ENCODE measurements at regions not wholly inside any gene's neighbourhood (a gene's known extent, or its start where the extent isn't known, plus 50 kb on each side); places are given as distances from the start of the nearest gene placed in this dataset.

DNA sequence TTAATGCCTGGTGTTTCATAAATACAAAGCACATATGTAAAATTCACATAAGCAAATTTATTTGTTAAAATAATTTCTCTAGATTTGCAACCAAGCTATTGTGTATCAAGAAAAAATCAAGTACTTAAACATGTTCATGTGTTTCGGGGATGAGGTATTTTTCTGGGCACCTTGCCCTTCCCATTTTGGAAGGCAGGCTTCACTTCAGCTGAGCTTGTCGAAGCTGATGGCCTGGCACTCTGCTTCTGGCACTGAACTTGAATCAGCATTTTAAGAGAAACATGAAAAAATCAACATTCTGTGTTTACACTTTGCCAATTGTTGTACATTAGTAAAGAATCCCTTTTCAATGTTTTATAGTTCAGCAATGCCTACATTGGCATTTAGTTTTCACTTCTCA is 179.1 kb upstream of the STEAP4 start:
- TF ChIP-seq, protein P1, sequence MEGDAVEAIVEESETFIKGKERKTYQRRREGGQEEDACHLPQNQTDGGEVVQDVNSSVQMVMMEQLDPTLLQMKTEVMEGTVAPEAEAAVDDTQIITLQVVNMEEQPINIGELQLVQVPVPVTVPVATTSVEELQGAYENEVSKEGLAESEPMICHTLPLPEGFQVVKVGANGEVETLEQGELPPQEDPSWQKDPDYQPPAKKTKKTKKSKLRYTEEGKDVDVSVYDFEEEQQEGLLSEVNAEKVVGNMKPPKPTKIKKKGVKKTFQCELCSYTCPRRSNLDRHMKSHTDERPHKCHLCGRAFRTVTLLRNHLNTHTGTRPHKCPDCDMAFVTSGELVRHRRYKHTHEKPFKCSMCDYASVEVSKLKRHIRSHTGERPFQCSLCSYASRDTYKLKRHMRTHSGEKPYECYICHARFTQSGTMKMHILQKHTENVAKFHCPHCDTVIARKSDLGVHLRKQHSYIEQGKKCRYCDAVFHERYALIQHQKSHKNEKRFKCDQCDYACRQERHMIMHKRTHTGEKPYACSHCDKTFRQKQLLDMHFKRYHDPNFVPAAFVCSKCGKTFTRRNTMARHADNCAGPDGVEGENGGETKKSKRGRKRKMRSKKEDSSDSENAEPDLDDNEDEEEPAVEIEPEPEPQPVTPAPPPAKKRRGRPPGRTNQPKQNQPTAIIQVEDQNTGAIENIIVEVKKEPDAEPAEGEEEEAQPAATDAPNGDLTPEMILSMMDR (IDR thresholded peaks at IDR 0.05; ENCODE audit: insufficient read depth, low read length, poor library complexity, severe bottlenecking), result no peak
- no peak for DNase-seq (ENCODE audit: extremely low read depth, insufficient read length)
- Histone ChIP-seq H3K36me3 (ENCODE audit: control insufficient read depth, insufficient read depth, low read length) (no peaks in the 10 kb centered on the region), H3K27me3 (replicated peaks; ENCODE audit: control insufficient read depth, insufficient read depth, low read length) (no peaks in the 10 kb centered on the region), H3K4me3 (replicated peaks; ENCODE audit: low read depth, low read length) (no peak overlapping the region)

DNA sequence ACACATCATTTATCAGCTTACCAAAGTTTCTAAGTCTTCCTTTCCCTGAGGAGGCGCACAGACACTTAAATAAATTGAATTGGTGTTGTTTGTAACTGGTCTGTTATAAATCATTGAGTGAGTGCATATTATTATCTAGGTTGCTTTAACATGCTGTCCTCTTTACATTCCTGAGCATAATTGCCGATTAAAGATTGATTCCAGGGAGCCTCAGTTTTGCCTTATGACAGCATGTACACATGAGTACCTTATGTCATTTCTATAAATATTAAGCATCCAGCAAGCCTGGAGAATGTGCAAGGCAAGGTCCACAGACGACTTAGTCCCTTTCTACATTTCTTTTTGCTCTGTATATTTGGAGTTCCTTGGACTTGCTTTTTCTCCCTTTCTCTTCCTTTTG is 177.9 kb upstream of the STEAP4 start:
- no peak for DNase-seq (ENCODE audit: extremely low read depth, insufficient read length)
- no peak overlapping the region for H3K4me3 ChIP-seq (replicated peaks; ENCODE audit: low read depth, low read length)
- no peaks in the 10 kb centered on the region for H3K27me3 ChIP-seq (replicated peaks; ENCODE audit: control insufficient read depth, insufficient read depth, low read length)
- H3K36me3 ChIP-seq (ENCODE audit: control insufficient read depth, insufficient read depth, low read length), result no peaks in the 10 kb centered on the region
- TF ChIP-seq, protein P1 (IDR thresholded peaks at IDR 0.05; ENCODE audit: insufficient read depth, low read length, poor library complexity, severe bottlenecking), result no peak

DNA sequence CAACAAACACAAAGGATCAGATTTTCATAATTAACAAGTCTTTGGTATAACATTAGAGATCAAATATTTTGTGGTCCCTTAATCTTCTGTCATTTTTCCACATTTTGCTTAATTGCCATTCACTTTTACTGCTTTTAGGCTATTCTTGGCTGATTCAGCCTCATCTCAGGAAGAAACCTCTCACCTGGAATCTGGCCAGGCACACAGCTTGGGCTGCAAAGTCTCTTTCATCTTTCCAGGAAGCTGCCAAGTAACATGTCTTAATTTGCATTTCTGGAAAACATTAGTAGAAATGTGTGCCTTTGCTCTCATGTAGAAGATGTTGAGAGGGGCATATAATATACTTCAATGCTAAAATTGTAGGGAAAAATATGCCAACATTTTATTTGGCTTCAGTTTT is 174.2 kb upstream of the STEAP4 start:
- no peaks in the 10 kb centered on the region for H3K36me3 ChIP-seq (ENCODE audit: control insufficient read depth, insufficient read depth, low read length)
- no peak for DNase-seq (ENCODE audit: extremely low read depth, insufficient read length)
- no peaks in the 10 kb centered on the region for H3K27me3 ChIP-seq (replicated peaks; ENCODE audit: control insufficient read depth, insufficient read depth, low read length)
- H3K4me3 ChIP-seq (replicated peaks; ENCODE audit: low read depth, low read length), result no peak overlapping the region
- TF ChIP-seq, protein P1 (IDR thresholded peaks at IDR 0.05; ENCODE audit: insufficient read depth, low read length, poor library complexity, severe bottlenecking), result no peak

DNA sequence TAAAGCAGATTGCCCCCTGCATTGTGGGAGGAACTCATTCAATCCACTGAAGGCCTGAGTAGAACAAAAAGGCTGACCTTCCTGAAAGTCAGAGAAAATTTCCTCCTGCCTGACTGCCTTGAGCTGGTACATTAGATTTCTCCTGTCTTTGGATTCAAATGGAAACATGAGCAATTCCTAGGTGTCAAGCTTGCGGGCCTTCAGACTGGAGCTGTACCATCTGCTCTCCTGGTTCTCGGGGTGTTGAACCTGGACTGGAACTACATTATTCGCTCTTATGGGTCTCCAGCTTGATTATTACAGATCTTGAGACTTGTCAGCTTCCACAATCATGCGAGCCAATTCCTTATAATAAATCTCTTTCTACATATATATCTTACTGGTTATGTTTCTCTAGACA is 173.6 kb upstream of the STEAP4 start:
- DNase-seq (ENCODE audit: extremely low read depth, insufficient read length), result no peak
- Histone ChIP-seq H3K36me3 (ENCODE audit: control insufficient read depth, insufficient read depth, low read length) (no peaks in the 10 kb centered on the region), H3K4me3 (replicated peaks; ENCODE audit: low read depth, low read length) (no peak overlapping the region), H3K27me3 (replicated peaks; ENCODE audit: control insufficient read depth, insufficient read depth, low read length) (no peaks in the 10 kb centered on the region)
- TF ChIP-seq, protein P1 (IDR thresholded peaks at IDR 0.05; ENCODE audit: insufficient read depth, low read length, poor library complexity, severe bottlenecking), result no peak

DNA sequence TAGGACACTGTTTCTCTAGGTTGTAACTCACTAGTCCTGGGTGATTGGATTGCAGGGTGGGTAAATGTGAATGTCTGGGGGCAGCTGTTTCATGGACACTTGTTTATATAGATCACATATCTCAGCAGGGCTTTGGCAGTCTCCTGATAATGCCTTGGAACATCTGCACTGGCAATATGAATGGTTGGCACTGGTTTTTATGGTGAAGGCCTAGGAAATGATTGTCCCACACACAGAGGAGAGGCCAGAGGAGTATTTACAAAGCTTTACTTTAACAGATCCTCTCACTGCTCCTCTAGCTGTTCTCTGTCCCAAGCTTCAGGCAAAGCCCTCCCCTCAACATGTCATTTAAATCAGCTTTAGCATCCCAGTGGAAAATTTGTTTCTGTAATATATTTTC is 171.3 kb upstream of the STEAP4 start:
- no peak for DNase-seq (ENCODE audit: extremely low read depth, insufficient read length)
- H3K4me3 ChIP-seq (replicated peaks; ENCODE audit: low read depth, low read length), result no peak overlapping the region
- no peaks in the 10 kb centered on the region for H3K27me3 ChIP-seq (replicated peaks; ENCODE audit: control insufficient read depth, insufficient read depth, low read length)
- H3K36me3 ChIP-seq (ENCODE audit: control insufficient read depth, insufficient read depth, low read length), result no peaks in the 10 kb centered on the region
- TF ChIP-seq, protein P1 (IDR thresholded peaks at IDR 0.05; ENCODE audit: insufficient read depth, low read length, poor library complexity, severe bottlenecking), result no peak

DNA sequence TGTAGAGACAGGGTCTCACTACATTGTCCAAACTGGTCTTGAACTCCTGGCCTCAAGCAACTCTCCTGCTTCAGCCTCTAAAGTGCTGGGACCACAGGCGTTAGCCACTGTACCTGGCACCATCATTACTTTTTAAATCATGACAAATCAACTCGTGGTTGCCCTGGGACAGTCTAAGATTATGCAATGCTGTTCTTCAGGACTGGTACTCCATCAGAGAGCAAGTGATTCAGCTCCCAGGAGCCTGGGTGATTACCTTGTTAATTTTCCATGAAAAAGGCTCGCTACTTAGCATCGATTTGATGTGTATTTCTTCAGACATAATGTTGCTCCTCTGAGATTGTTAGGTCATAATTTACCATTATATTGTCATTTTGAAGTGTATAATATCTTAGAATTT is 158.9 kb upstream of the STEAP4 start:
- Histone ChIP-seq H3K27me3 (replicated peaks; ENCODE audit: control insufficient read depth, insufficient read depth, low read length) (no peaks in the 10 kb centered on the region), H3K36me3 (ENCODE audit: control insufficient read depth, insufficient read depth, low read length) (no peaks in the 10 kb centered on the region), H3K4me3 (replicated peaks; ENCODE audit: low read depth, low read length) (no peak overlapping the region)
- TF ChIP-seq, protein P1 (IDR thresholded peaks at IDR 0.05; ENCODE audit: insufficient read depth, low read length, poor library complexity, severe bottlenecking), result no peak
- DNase-seq (ENCODE audit: extremely low read depth, insufficient read length), result no peak
